Smooth muscle cell (in vitro differentiated cells): ENCODE measurements at regions not wholly inside any gene's neighbourhood (a gene's known extent, or its start where the extent isn't known, plus 50 kb on each side); places are given as distances from the start of the nearest gene placed in this dataset.

Source experiments
- DNase-seq: peaks from one replicate; lab custom pipeline; 2025; ENCODE audit not compliant: unreplicated experiment; lab: John Stamatoyannopoulos, UW
- H2AFZ ChIP-seq: fragments of 200-600 bp; sonication (generic); 2 replicates; pipeline ENCODE4 v1.6.0; 2016; ENCODE audit warnings: antibody characterized with exemption, low read depth, mild to moderate bottlenecking
- H3F3A ChIP-seq: fragments of 200-600 bp; sonication (generic); 2 replicates; pipeline ENCODE4 v1.6.0; 2017; ENCODE audit warnings: antibody characterized with exemption, low read depth
- H3K27ac ChIP-seq: fragments of 200-600 bp; sonication (generic); 2 replicates; pipeline ENCODE4 v1.5.1; 2016; ENCODE audit warnings: low read depth, mild to moderate bottlenecking
- H3K27me3 ChIP-seq: fragments of 200-600 bp; sonication (generic); 2 replicates; pipeline ENCODE4 v1.6.1; 2016; ENCODE audit warnings: low read depth, mild to moderate bottlenecking
- H3K36me3 ChIP-seq: fragments of 200-600 bp; sonication (generic); 2 replicates; pipeline ENCODE4 v1.5.1; 2016; ENCODE audit warnings: low read depth
- H3K4me1 ChIP-seq: fragments of 200-600 bp; sonication (generic); 2 replicates; pipeline ENCODE4 v1.5.1; 2016; ENCODE audit warnings: low read depth
- H3K4me2 ChIP-seq: fragments of 200-600 bp; sonication (generic); 2 replicates; pipeline ENCODE4 v1.6.0; 2016; ENCODE audit warnings: mild to moderate bottlenecking
- H3K4me3 ChIP-seq: fragments of 200-600 bp; sonication (generic); 2 replicates; pipeline ENCODE4 v1.5.1; 2016; ENCODE audit warnings: mild to moderate bottlenecking
- H3K79me2 ChIP-seq: fragments of 200-600 bp; sonication (generic); 2 replicates; pipeline ENCODE4 v1.6.0; 2016; ENCODE audit warnings: low read depth, mild to moderate bottlenecking
- H3K9ac ChIP-seq: fragments of 200-600 bp; sonication (generic); 2 replicates; pipeline ENCODE4 v1.6.0; 2016; ENCODE audit warnings: low read depth
- H3K9me3 ChIP-seq: fragments of 200-600 bp; sonication (generic); replicated peaks from 2 replicates; pipeline ENCODE4 v1.5.1; 2016; ENCODE audit warnings: low read depth
- H4K20me1 ChIP-seq: fragments of 200-600 bp; sonication (generic); 2 replicates; pipeline ENCODE4 v1.6.0; 2016; ENCODE audit warnings: low read depth
- CTCF ChIP-seq: fragments of 200-600 bp; sonication (generic); IDR thresholded peaks from 2 replicates; pipeline ENCODE4 v1.5.1; 2017; ENCODE audit warnings: borderline replicate concordance, mild to moderate bottlenecking, antibody characterized with exemption; ENCODE audit not compliant: insufficient read depth, poor library complexity, severe bottlenecking
- WGBS: methylation state at CpG from one replicate; pipeline ENCODE4 v1.1.7; 2016; ENCODE audit warnings: low lambda C conversion rate; 5-methylcytosine and 5-hydroxymethylcytosine counted together

GRCh38 chr2:120983344-120983743, 247.7 kb downstream of the GLI2 start:
- Histone ChIP-seq H3K79me2 (no peaks in the 10 kb centered on the region), H3F3A (no peaks in the 10 kb centered on the region), H3K27ac (no peak overlapping the region), H4K20me1 (no peaks in the 10 kb centered on the region), H3K27me3 (no peaks in the 10 kb centered on the region), H2AFZ (no peak overlapping the region), H3K4me3 (no peak overlapping the region), H3K4me2 (no peak overlapping the region), H3K9ac (no peak overlapping the region), H3K9me3 (no peaks in the 10 kb centered on the region), H3K36me3 (peaks cover 4% of the 10 kb centered on the region), H3K4me1 (no peaks in the 10 kb centered on the region)
- 90% methylated on average over 6 of the region's 6 CpGs for WGBS
- DNase-seq, result no peak
- no peak for TF ChIP-seq CTCF

GRCh38 chr2:120984046-120984445, 248.4 kb downstream of the GLI2 start:
- H2AFZ ChIP-seq, result no peak overlapping the region
- H3K9me3 ChIP-seq, result no peaks in the 10 kb centered on the region
- peaks cover 3% of the 10 kb centered on the region for H3K36me3 ChIP-seq
- no peak overlapping the region for H3K4me3 ChIP-seq
- no peak for TF ChIP-seq CTCF
- H3K4me2 ChIP-seq, result no peak overlapping the region
- no peaks in the 10 kb centered on the region for H3F3A ChIP-seq
- no peaks in the 10 kb centered on the region for H4K20me1 ChIP-seq
- H3K27ac ChIP-seq, result no peak overlapping the region
- WGBS, result 96% methylated on average over 8 of the region's 8 CpGs
- DNase-seq, result no peak
- H3K79me2 ChIP-seq, result no peaks in the 10 kb centered on the region
- no peaks in the 10 kb centered on the region for H3K4me1 ChIP-seq
- no peaks in the 10 kb centered on the region for H3K27me3 ChIP-seq
- no peak overlapping the region for H3K9ac ChIP-seq

GRCh38 chr2:120984452-120985173, 248.9 kb downstream of the GLI2 start:
- Histone ChIP-seq H3K4me1 (no peaks in the 10 kb centered on the region), H3K36me3 (no peaks in the 10 kb centered on the region), H3K9me3 (no peaks in the 10 kb centered on the region), H3K27ac (no peak overlapping the region), H2AFZ (no peak overlapping the region), H4K20me1 (no peaks in the 10 kb centered on the region), H3K4me3 (no peak overlapping the region), H3F3A (no peaks in the 10 kb centered on the region), H3K27me3 (no peaks in the 10 kb centered on the region), H3K4me2 (no peak overlapping the region), H3K79me2 (no peaks in the 10 kb centered on the region), H3K9ac (no peak overlapping the region)
- 98% methylated on average over 28 of the region's 28 CpGs for WGBS
- TF ChIP-seq CTCF, result no peak
- DNase-seq, result no peak
